Islet precursor cell (in vitro differentiated cells): ENCODE measurements at regions not wholly inside any gene's neighbourhood (a gene's known extent, or its start where the extent isn't known, plus 50 kb on each side); places are given as distances from the start of the nearest gene placed in this dataset.
"Not testable (repeated sequence)": the region's sequence is repeated elsewhere in the genome, so short reads cannot be mapped to it uniquely, and the experiment has no call there.

Experiments
- DNase-seq: peaks from one replicate; pipeline ENCODE4 v3.0.0-alpha.2; 2018

GRCh38 chr11:105429096-105429910 lies 180.6 kb upstream of the GRIA4 start:
- no peak for DNase-seq

- DNase-seq, result no peak
These were observed 202.8 kb upstream of the GRIA4 start for GRCh38 chr11:105407101-105407500.

GRCh38 chr11:105401269-105401809 lies 208.5 kb upstream of the GRIA4 start:
- no peak for DNase-seq

GRCh38 chr11:105399511-105399910 lies 210.4 kb upstream of the GRIA4 start:
- DNase-seq, result no peak

GRCh38 chr11:105398636-105399035 lies 211.2 kb upstream of the GRIA4 start:
- no peak for DNase-seq

GRCh38 chr11:105393326-105393725 lies 216.5 kb upstream of the GRIA4 start:
- DNase-seq, result no peak

- DNase-seq, result no peak
These were observed 217.3 kb upstream of the GRIA4 start for GRCh38 chr11:105392556-105392955.

GRCh38 chr11:105389952-105390351 lies 219.9 kb upstream of the GRIA4 start:
- no peak for DNase-seq

GRCh38 chr11:105388006-105388405 lies 221.9 kb upstream of the GRIA4 start:
- DNase-seq, result no peak

GRCh38 chr11:105381941-105382340 lies 227.9 kb upstream of the GRIA4 start:
- no peak for DNase-seq

- no peak for DNase-seq
These were observed 232.0 kb upstream of the GRIA4 start for GRCh38 chr11:105377870-105378269.

GRCh38 chr11:105372206-105372605 lies 232.6 kb upstream of the CARD18 start:
- no peak for DNase-seq

GRCh38 chr11:105371311-105371710 lies 231.7 kb upstream of the CARD18 start:
- no peak for DNase-seq

GRCh38 chr11:105368711-105369110 lies 229.1 kb upstream of the CARD18 start:
- DNase-seq, result no peak

- DNase-seq, result no peak
These were observed 227.6 kb upstream of the CARD18 start for GRCh38 chr11:105367129-105367528.

GRCh38 chr11:105361651-105362050 lies 222.1 kb upstream of the CARD18 start:
- no peak for DNase-seq

GRCh38 chr11:105357764-105358163 lies 218.2 kb upstream of the CARD18 start:
- DNase-seq, result no peak

- peak; percentile 54 for DNase-seq
These were observed 217.6 kb upstream of the CARD18 start for GRCh38 chr11:105357146-105357545.

- not testable (repeated sequence) for DNase-seq
These were observed 210.3 kb upstream of the CARD18 start for GRCh38 chr11:105349867-105350266.

GRCh38 chr11:105344938-105345337 lies 205.4 kb upstream of the CARD18 start:
- DNase-seq, result no peak

GRCh38 chr11:105334025-105334714 lies 194.6 kb upstream of the CARD18 start:
- no peak for DNase-seq

GRCh38 chr11:105333153-105333552 lies 193.6 kb upstream of the CARD18 start:
- DNase-seq, result no peak

- no peak for DNase-seq
These were observed 192.6 kb upstream of the CARD18 start for GRCh38 chr11:105332171-105332570.

- DNase-seq, result no peak
These were observed 188.5 kb upstream of the CARD18 start for GRCh38 chr11:105328061-105328460.
